GM06990 (cell line): ENCODE measurements at regions not wholly inside any gene's neighbourhood (a gene's known extent, or its start where the extent isn't known, plus 50 kb on each side); places are given as distances from the start of the nearest gene placed in this dataset.
"Not testable (repeated sequence)": the region's sequence is repeated elsewhere in the genome, so short reads cannot be mapped to it uniquely, and the experiment has no call there.

ENCODE experiments used
- DNase-seq: peaks from one replicate; pipeline ENCODE4 v3.0.0-alpha.2; 2011; ENCODE audit not compliant: insufficient read length; ENCODE audit errors: extremely low read depth
- H3K27me3 ChIP-seq: replicated peaks from 2 replicates; pipeline ENCODE4 v1.6.0; 2011; ENCODE audit warnings: low read length; ENCODE audit not compliant: control insufficient read depth, insufficient read depth
- H3K36me3 ChIP-seq: 2 replicates; pipeline ENCODE4 v1.5.1; 2011; ENCODE audit warnings: low read length; ENCODE audit not compliant: control insufficient read depth, insufficient read depth
- H3K4me3 ChIP-seq: replicated peaks from 2 replicates; pipeline ENCODE4 v1.5.1; 2011; ENCODE audit warnings: low read depth, mild to moderate bottlenecking, control low read depth, low read length
- TF ChIP-seq, protein P1 (sequence below): IDR thresholded peaks from 2 replicates; pipeline ENCODE4 v1.5.1; 2011; ENCODE audit warnings: low read length, control low read depth, mild to moderate bottlenecking, inconsistent platforms; ENCODE audit not compliant: insufficient read depth, poor library complexity, severe bottlenecking

DNA sequence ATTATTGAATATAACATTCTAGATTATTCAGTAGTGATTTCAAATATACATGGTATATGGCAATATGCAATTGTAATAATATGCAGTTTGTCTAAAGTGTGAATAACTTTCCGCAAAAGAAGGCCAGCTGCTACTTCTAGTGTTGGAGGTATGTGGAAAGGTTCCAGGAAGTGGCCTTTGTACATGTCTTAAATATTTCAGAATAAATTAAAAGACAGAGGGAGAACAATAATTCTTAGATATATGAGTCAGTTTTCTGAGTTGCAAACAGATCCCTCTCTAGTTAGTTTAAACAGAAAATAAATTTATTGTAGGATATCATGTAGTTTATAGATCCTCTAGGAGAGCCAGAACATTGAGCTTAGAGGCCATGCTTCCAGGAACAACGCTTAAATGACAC is 210.8 kb upstream of the ELL2 start:
- DNase-seq: no peak
- Histone ChIP-seq H3K4me3 (no peak overlapping the region), H3K27me3 (no peaks in the 10 kb centered on the region), H3K36me3 (no peaks in the 10 kb centered on the region)
- TF ChIP-seq, protein P1, sequence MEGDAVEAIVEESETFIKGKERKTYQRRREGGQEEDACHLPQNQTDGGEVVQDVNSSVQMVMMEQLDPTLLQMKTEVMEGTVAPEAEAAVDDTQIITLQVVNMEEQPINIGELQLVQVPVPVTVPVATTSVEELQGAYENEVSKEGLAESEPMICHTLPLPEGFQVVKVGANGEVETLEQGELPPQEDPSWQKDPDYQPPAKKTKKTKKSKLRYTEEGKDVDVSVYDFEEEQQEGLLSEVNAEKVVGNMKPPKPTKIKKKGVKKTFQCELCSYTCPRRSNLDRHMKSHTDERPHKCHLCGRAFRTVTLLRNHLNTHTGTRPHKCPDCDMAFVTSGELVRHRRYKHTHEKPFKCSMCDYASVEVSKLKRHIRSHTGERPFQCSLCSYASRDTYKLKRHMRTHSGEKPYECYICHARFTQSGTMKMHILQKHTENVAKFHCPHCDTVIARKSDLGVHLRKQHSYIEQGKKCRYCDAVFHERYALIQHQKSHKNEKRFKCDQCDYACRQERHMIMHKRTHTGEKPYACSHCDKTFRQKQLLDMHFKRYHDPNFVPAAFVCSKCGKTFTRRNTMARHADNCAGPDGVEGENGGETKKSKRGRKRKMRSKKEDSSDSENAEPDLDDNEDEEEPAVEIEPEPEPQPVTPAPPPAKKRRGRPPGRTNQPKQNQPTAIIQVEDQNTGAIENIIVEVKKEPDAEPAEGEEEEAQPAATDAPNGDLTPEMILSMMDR: no peak

DNA sequence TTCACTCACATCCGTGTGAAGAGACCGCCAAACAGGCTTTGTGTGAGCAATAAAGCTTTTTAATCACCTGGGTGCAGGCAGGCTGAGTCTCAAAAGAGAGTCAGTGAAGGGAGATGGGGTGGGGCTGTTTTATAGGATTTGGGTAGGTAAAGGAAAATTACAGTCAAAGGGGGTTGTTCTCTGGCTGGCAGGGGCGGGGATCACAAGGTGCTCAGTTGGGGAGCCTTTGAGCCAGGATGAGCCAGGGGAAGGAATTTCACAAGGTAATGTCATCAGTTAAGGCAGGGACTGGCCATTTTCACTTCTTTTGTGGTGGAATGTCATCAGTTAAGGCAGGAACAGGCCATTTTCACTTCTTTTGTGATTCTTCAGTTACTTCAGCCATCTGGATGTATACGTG is 210.3 kb upstream of the ELL2 start:
- DNase-seq, H3K36me3 ChIP-seq, H3K27me3 ChIP-seq, H3K4me3 ChIP-seq: not testable (repeated sequence)

DNA sequence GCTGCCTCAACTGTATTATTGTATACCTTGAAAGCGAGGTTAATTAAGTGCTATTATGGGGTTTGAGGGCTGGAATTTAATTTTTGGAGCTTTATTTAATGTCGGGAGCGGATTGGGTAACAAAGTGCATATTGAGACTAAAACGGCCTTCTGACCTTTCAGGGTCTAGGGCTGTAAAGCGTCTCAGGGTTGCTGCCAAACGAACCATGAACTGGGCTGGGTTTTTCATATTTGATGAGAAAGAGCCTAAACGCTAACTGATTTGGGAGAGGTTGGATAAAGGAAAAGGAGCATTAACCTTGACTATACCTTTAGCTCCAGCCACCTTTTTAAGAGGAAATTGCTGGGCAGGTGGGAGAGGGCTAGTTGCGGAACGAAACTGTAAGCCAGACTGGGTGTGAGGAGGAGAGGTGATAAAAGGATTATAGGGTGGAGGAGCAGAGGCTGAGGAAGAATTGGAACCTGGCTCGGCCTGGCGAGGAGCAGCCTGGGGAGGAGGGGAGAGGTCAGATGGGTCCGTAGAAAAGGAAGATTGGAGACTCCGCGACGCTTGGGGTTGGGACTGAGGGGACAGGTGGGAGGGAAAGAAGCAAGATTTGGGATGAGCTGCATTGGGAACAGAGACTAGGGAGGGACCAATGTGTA is 209.0 kb upstream of the ELL2 start:
- H3K4me3 ChIP-seq, H3K36me3 ChIP-seq, H3K27me3 ChIP-seq, DNase-seq: not testable (repeated sequence)

GRCh38 chr5:96168833-96169232 is 207.2 kb upstream of the ELL2 start:
- H3K27me3 ChIP-seq, H3K4me3 ChIP-seq: not testable (repeated sequence)

GRCh38 chr5:96159043-96159442 is 197.4 kb upstream of the ELL2 start:
- no peak for DNase-seq
- H3K4me3 ChIP-seq: no peak overlapping the region
- no peaks in the 10 kb centered on the region for H3K36me3 ChIP-seq
- no peaks in the 10 kb centered on the region for H3K27me3 ChIP-seq
- TF ChIP-seq, protein P1: no peak

More at GRCh38 chr5:96168833-96169232, 207.2 kb upstream of the ELL2 start:
- not testable (repeated sequence) for DNase-seq, H3K36me3 ChIP-seq

DNA sequence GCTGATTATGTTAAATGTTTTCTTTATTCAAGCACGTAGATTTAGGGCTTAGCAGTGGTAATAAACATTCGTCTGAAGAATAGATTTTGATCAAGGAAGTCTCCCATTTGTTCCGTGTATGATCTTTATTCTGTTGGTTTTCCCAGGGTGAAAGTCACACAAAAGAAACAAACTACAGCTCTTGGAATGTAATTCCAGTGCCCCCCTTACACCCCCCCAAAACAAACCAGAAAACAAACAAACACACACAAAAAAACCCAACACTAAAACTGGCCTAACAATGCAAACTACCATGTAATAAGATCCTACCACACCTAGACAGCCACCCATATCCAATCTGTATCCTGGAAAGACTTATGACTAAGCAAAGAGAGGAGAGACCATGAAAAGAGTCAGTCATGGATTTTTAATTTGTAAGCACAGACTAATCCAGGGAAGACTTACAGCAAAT is 196.2 kb upstream of the ELL2 start:
- Histone ChIP-seq H3K36me3 (no peaks in the 10 kb centered on the region), H3K27me3 (no peaks in the 10 kb centered on the region), H3K4me3 (no peak overlapping the region)
- DNase-seq: no peak
- TF ChIP-seq, protein P1: no peak

- no peak for DNase-seq
- no peak overlapping the region for H3K4me3 ChIP-seq
- TF ChIP-seq, protein P1: no peak
- H3K27me3 ChIP-seq: no peaks in the 10 kb centered on the region
- no peaks in the 10 kb centered on the region for H3K36me3 ChIP-seq
Observed at GRCh38 chr5:96157077-96157780, 195.6 kb upstream of the ELL2 start.
